Endodermal cell (in vitro differentiated cells): ENCODE measurements at regions not wholly inside any gene's neighbourhood (a gene's known extent, or its start where the extent isn't known, plus 50 kb on each side); places are given as distances from the start of the nearest gene placed in this dataset.
"Not testable (repeated sequence)": the region's sequence is repeated elsewhere in the genome, so short reads cannot be mapped to it uniquely, and the experiment has no call there.

Experiments
- DNase-seq: peaks from one replicate; pipeline ENCODE4 v3.0.0-alpha.2; 2017
- H3K27ac ChIP-seq: 2 replicates; pipeline ENCODE4 v1.5.1; 2013; ENCODE audit warnings: mild to moderate bottlenecking, low read depth, low read length, moderate library complexity
- H3K27me3 ChIP-seq: 2 replicates; pipeline ENCODE4 v1.6.1; 2013; ENCODE audit warnings: mild to moderate bottlenecking, low read length, moderate library complexity; ENCODE audit not compliant: insufficient read depth, control insufficient read depth, poor library complexity, severe bottlenecking
- H3K36me3 ChIP-seq: 2 replicates; pipeline ENCODE4 v1.7.0; 2013; ENCODE audit warnings: mild to moderate bottlenecking, low read length, moderate library complexity; ENCODE audit not compliant: control insufficient read depth, insufficient read depth
- H3K4me1 ChIP-seq: one replicate; pipeline ENCODE4 v1.7.0; 2013; ENCODE audit warnings: low read length; ENCODE audit not compliant: control insufficient read depth, insufficient read depth
- H3K4me3 ChIP-seq: 2 replicates; pipeline ENCODE4 v1.5.1; 2013; ENCODE audit warnings: mild to moderate bottlenecking, low read length, moderate library complexity
- H3K9ac ChIP-seq: 2 replicates; pipeline ENCODE4 v1.6.1; 2013; ENCODE audit warnings: mild to moderate bottlenecking, low read length, moderate library complexity; ENCODE audit not compliant: poor library complexity, severe bottlenecking; ENCODE audit errors: extremely low read depth
- H3K9me3 ChIP-seq: 2 replicates; pipeline ENCODE4 v1.6.1; 2013; ENCODE audit warnings: mild to moderate bottlenecking, low read length, moderate library complexity; ENCODE audit not compliant: control insufficient read depth
- H3K27ac Mint-ChIP-seq: 2 replicates; pipeline ENCODE4 v1.8.0; 2020; ENCODE audit warnings: mixed read lengths
- H3K27me3 Mint-ChIP-seq: 2 replicates; pipeline ENCODE4 v1.8.0; 2021; ENCODE audit warnings: mild to moderate bottlenecking, mixed read lengths; ENCODE audit not compliant: insufficient read depth
- H3K36me3 Mint-ChIP-seq: 2 replicates; pipeline ENCODE4 v1.8.0; 2020; ENCODE audit warnings: low read depth, mixed read lengths
- H3K4me1 Mint-ChIP-seq: 2 replicates; pipeline ENCODE4 v1.8.0; 2020; ENCODE audit warnings: mixed read lengths
- H3K4me3 Mint-ChIP-seq: 2 replicates; pipeline ENCODE4 v1.8.0; 2020; ENCODE audit warnings: mild to moderate bottlenecking, moderate library complexity, mixed read lengths
- H3K9me3 Mint-ChIP-seq: 2 replicates; pipeline ENCODE4 v1.8.0; 2020; ENCODE audit warnings: mild to moderate bottlenecking, mixed read lengths
- WGBS, 2 experiments: methylation state at CpG; one replicate each; pipeline versions ENCODE4 v1.1.5 to v1.1.7; 2013; ENCODE audit warnings: missing lambda C conversion rate in 2 of 2, mixed read lengths in 1 of 2; ENCODE audit not compliant: insufficient coverage in 1 of 2, insufficient read length in 1 of 2; 5-methylcytosine and 5-hydroxymethylcytosine counted together

- H3K27ac Mint-ChIP-seq, H3K27ac ChIP-seq: not testable (repeated sequence)
These were observed 4761.7 kb upstream of the OR11H1 start for GRCh38 chr22:10766320-10766719.

GRCh38 chr22:10768875-10769274 is 4759.1 kb upstream of the OR11H1 start:
- H3K27me3 ChIP-seq, DNase-seq, H3K9ac ChIP-seq, H3K36me3 Mint-ChIP-seq, H3K27me3 Mint-ChIP-seq, H3K4me3 ChIP-seq, H3K4me1 ChIP-seq, H3K27ac ChIP-seq, H3K4me1 Mint-ChIP-seq, H3K36me3 ChIP-seq, H3K27ac Mint-ChIP-seq, H3K4me3 Mint-ChIP-seq: not testable (repeated sequence)
- WGBS, 2 experiments: 78 to 82% methylated on average over 3 to 4 of the region's 4 CpGs
- peaks cover 71% of the 10 kb centered on the region for H3K9me3 Mint-ChIP-seq
- peaks cover 65% of the 10 kb centered on the region for H3K9me3 ChIP-seq

More at GRCh38 chr22:10766320-10766719, 4761.7 kb upstream of the OR11H1 start:
- H3K4me3 Mint-ChIP-seq, H3K4me1 Mint-ChIP-seq, DNase-seq, H3K27me3 ChIP-seq, H3K4me1 ChIP-seq, H3K27me3 Mint-ChIP-seq, H3K36me3 ChIP-seq, H3K36me3 Mint-ChIP-seq, H3K9ac ChIP-seq, H3K4me3 ChIP-seq: not testable (repeated sequence)
- peaks cover 71% of the 10 kb centered on the region for H3K9me3 Mint-ChIP-seq
- peaks cover 62% of the 10 kb centered on the region for H3K9me3 ChIP-seq
- no CpG with 5 or more reads among the region's 1 CpG for WGBS, 2 experiments

- not testable (repeated sequence) for H3K27me3 ChIP-seq, H3K4me1 Mint-ChIP-seq, H3K27me3 Mint-ChIP-seq, H3K36me3 ChIP-seq, H3K27ac ChIP-seq, H3K4me3 ChIP-seq, DNase-seq, H3K27ac Mint-ChIP-seq, H3K4me1 ChIP-seq, H3K4me3 Mint-ChIP-seq, H3K9ac ChIP-seq, H3K36me3 Mint-ChIP-seq
- peaks cover 75% of the 10 kb centered on the region for H3K9me3 ChIP-seq
- H3K9me3 Mint-ChIP-seq: peaks cover 82% of the 10 kb centered on the region
These were observed 4756.2 kb upstream of the OR11H1 start for GRCh38 chr22:10771744-10772143.

GRCh38 chr22:10773341-10773740 is 4754.7 kb upstream of the OR11H1 start:
- H3K9me3 Mint-ChIP-seq: peaks cover 80% of the 10 kb centered on the region
- H3K27ac ChIP-seq, H3K27me3 Mint-ChIP-seq, H3K4me3 Mint-ChIP-seq, H3K4me1 ChIP-seq, H3K4me3 ChIP-seq, H3K36me3 Mint-ChIP-seq, H3K4me1 Mint-ChIP-seq, DNase-seq, H3K27ac Mint-ChIP-seq, H3K27me3 ChIP-seq, H3K36me3 ChIP-seq, H3K9ac ChIP-seq: not testable (repeated sequence)
- no CpG with 5 or more reads among the region's 1 CpG for WGBS, 2 experiments
- H3K9me3 ChIP-seq: peaks cover 75% of the 10 kb centered on the region

GRCh38 chr22:10775601-10776357 is 4752.2 kb upstream of the OR11H1 start:
- not testable (repeated sequence) for H3K4me3 Mint-ChIP-seq, H3K27me3 Mint-ChIP-seq, H3K27ac ChIP-seq, H3K27ac Mint-ChIP-seq, H3K36me3 Mint-ChIP-seq, H3K4me1 Mint-ChIP-seq, H3K9ac ChIP-seq, DNase-seq, H3K36me3 ChIP-seq, H3K27me3 ChIP-seq, H3K4me1 ChIP-seq
- Histone ChIP-seq H3K4me3 (peak overlapping the region; percentile 20), H3K9me3 (peaks cover 88% of the 10 kb centered on the region)
- 52 to 57% methylated on average over 3 to 5 of the region's 5 CpGs for WGBS, 2 experiments
- peaks cover 86% of the 10 kb centered on the region for H3K9me3 Mint-ChIP-seq

GRCh38 chr22:10776358-10776729 is 4751.6 kb upstream of the OR11H1 start:
- not testable (repeated sequence) for H3K27me3 ChIP-seq, H3K27me3 Mint-ChIP-seq, H3K27ac ChIP-seq, DNase-seq, H3K27ac Mint-ChIP-seq, H3K36me3 ChIP-seq, H3K36me3 Mint-ChIP-seq, H3K4me3 Mint-ChIP-seq, H3K4me1 Mint-ChIP-seq, H3K9ac ChIP-seq, H3K4me1 ChIP-seq
- peaks cover 90% of the 10 kb centered on the region for H3K9me3 ChIP-seq
- H3K4me3 ChIP-seq: peak overlapping the region; percentile 20
- peaks cover 88% of the 10 kb centered on the region for H3K9me3 Mint-ChIP-seq
- WGBS, 2 experiments: 34 to 53% methylated on average over 4 to 7 of the region's 7 CpGs

- not testable (repeated sequence) for H3K4me1 Mint-ChIP-seq, H3K27me3 Mint-ChIP-seq, H3K36me3 Mint-ChIP-seq, H3K27me3 ChIP-seq, H3K4me3 ChIP-seq, H3K4me3 Mint-ChIP-seq, H3K9ac ChIP-seq, DNase-seq, H3K27ac Mint-ChIP-seq, H3K27ac ChIP-seq, H3K36me3 ChIP-seq, H3K4me1 ChIP-seq
- H3K9me3 Mint-ChIP-seq: peaks cover 91% of the 10 kb centered on the region
- WGBS, 2 experiments: 77 to 83% methylated on average over 6 to 10 of the region's 11 CpGs
- peaks cover 94% of the 10 kb centered on the region for H3K9me3 ChIP-seq
These were observed 4750.3 kb upstream of the OR11H1 start for GRCh38 chr22:10777733-10778132.
